Vagina (tissue), 2 donors: ENCODE measurements at regions not wholly inside any gene's neighbourhood (a gene's known extent, or its start where the extent isn't known, plus 50 kb on each side); places are given as distances from the start of the nearest gene placed in this dataset.

Experiments
- CTCF ChIP-seq, 3 experiments: fragments of 450-650 bp in 2 of 3; fragments of 200-600 bp in 1 of 3; sonication (generic) in 1 of 3; IDR thresholded peaks; one replicate each; pipeline ENCODE4 v1.5.1; 2017 to 2019; ENCODE audit warnings: antibody characterized with exemption in 3 of 3, mild to moderate bottlenecking in 2 of 3, moderate library complexity in 2 of 3
- POLR2A ChIP-seq, 2 donors: fragments of 450-650 bp; IDR thresholded peaks; one replicate each; pipeline ENCODE4 v1.6.1; 2017; ENCODE audit warnings: antibody characterized with exemption in 2 of 2, mild to moderate bottlenecking in 2 of 2, moderate library complexity in 2 of 2

- TF ChIP-seq POLR2A (IDR thresholded peaks at IDR 0.05) (no peak), CTCF (IDR thresholded peaks at IDR 0.05) (no peak)
Measured at GRCh38 chrX:15016051-15016450, 142.8 kb downstream of the MOSPD2 start.
